Naive thymus-derived CD8-positive, alpha-beta T cell (primary cell): ENCODE measurements at regions not wholly inside any gene's neighbourhood (a gene's known extent, or its start where the extent isn't known, plus 50 kb on each side); places are given as distances from the start of the nearest gene placed in this dataset.
"Not testable (repeated sequence)": the region's sequence is repeated elsewhere in the genome, so short reads cannot be mapped to it uniquely, and the experiment has no call there.

Experiments used
- ATAC-seq, 2 donors: fragments of 150-1000 bp; cut with Tn5 transposase in 1 of 2; sonication (Bioruptor Pico), chemical (Tn5 transposase) in 1 of 2; 1 replicate in 1 of 2; 2 replicates in 1 of 2; pipeline ENCODE4 v1.10.0; 2021; ENCODE audit warnings: mild to moderate bottlenecking in 2 of 2, moderate library complexity in 2 of 2
- POLR2A ChIA-PET: fragments of 350-600 bp; sonication (Branson Sonifier 250); formaldehyde crosslinking; loops from one replicate; lab custom pipeline; 2021; ENCODE audit warnings: antibody characterized with exemption; lab: Charles Lee
- DNase-seq, 10 donors: peaks; one replicate each; pipeline versions ENCODE4 v3.0.0 to v3.0.0-alpha.2; 2020 to 2022
- H3K27ac Mint-ChIP-seq, 10 donors: one replicate each; pipeline ENCODE4 v1.8.0; 2020 to 2022; ENCODE audit warnings: mild to moderate bottlenecking in 10 of 10, mixed read lengths in 10 of 10, moderate library complexity in 4 of 10, inconsistent platforms in 1 of 10
- H3K27me3 Mint-ChIP-seq, 5 donors: one replicate each; pipeline ENCODE4 v1.8.0; 2021 to 2022; ENCODE audit warnings: mixed read lengths in 5 of 5
- H3K36me3 Mint-ChIP-seq, 3 donors: one replicate each; pipeline ENCODE4 v1.8.0; 2020 to 2022; ENCODE audit warnings: mixed read lengths in 3 of 3, mild to moderate bottlenecking in 2 of 3, inconsistent platforms in 1 of 3
- H3K4me1 Mint-ChIP-seq, 4 donors: one replicate each; pipeline ENCODE4 v1.8.0; 2021 to 2022; ENCODE audit warnings: mixed read lengths in 4 of 4
- H3K4me3 Mint-ChIP-seq, 10 donors: one replicate each; pipeline ENCODE4 v1.8.0; 2020 to 2022; ENCODE audit warnings: mild to moderate bottlenecking in 10 of 10, mixed read lengths in 10 of 10, moderate library complexity in 6 of 10, inconsistent platforms in 1 of 10
- H3K9me3 Mint-ChIP-seq, 9 donors: one replicate each; pipeline ENCODE4 v1.8.0; 2020 to 2022; ENCODE audit warnings: mixed read lengths in 9 of 9, mild to moderate bottlenecking in 3 of 9, inconsistent platforms in 1 of 9, moderate library complexity in 1 of 9

DNA sequence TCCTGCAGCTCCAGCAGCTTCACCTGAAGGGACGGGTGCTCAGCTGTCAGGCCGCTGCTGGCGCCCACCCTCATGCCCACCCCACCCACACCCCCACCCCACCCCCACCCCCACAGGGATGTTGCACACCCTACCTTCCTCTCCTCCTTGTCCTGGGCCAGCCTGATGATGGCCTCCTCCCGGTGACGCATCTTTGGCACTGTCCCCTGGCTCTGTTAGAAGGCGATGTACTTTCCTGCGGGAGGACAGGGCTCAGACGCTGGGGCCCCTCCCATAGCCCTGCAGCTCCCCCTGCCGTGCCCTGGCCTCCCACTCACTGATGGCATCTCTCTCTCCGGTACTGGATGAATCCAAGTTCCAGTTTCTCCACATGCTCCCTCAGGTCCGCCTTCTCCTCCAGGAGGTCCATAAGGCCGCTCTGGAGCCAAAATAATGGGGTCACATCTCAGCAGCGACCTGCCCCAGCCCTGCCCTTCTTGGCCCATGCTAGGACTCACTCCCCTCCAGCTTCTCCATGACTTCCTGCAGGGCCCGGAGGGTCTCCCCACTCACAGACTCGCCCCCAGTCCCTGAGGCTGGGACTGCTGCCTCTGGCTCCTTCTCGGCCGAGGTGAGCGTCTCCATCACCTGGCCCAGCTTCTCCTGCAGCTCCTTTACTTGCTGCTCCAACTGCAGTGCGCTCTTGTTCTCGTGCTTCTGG lies 55.2 kb downstream of the GOLGA8B start:
- H3K27me3 Mint-ChIP-seq, H3K27ac Mint-ChIP-seq, H3K4me1 Mint-ChIP-seq, ATAC-seq, H3K4me3 Mint-ChIP-seq, POLR2A ChIA-PET, H3K36me3 Mint-ChIP-seq, H3K9me3 Mint-ChIP-seq, DNase-seq: not testable (repeated sequence)

- H3K27ac Mint-ChIP-seq, H3K27me3 Mint-ChIP-seq, H3K4me3 Mint-ChIP-seq, H3K36me3 Mint-ChIP-seq, POLR2A ChIA-PET, H3K9me3 Mint-ChIP-seq, DNase-seq, H3K4me1 Mint-ChIP-seq, ATAC-seq: not testable (repeated sequence)
Observed at GRCh38 chr15:34527641-34528040, 55.8 kb downstream of the GOLGA8B start.

GRCh38 chr15:34523849-34524248 lies 59.6 kb downstream of the GOLGA8B start:
- H3K27me3 Mint-ChIP-seq, H3K27ac Mint-ChIP-seq, H3K36me3 Mint-ChIP-seq, H3K4me3 Mint-ChIP-seq, H3K9me3 Mint-ChIP-seq, H3K4me1 Mint-ChIP-seq, DNase-seq, ATAC-seq, POLR2A ChIA-PET: not testable (repeated sequence)

GRCh38 chr15:34522601-34523000 lies 60.9 kb downstream of the GOLGA8B start:
- H3K4me3 Mint-ChIP-seq, ATAC-seq, H3K9me3 Mint-ChIP-seq, H3K4me1 Mint-ChIP-seq, DNase-seq, H3K36me3 Mint-ChIP-seq, POLR2A ChIA-PET, H3K27me3 Mint-ChIP-seq, H3K27ac Mint-ChIP-seq: not testable (repeated sequence)

DNA sequence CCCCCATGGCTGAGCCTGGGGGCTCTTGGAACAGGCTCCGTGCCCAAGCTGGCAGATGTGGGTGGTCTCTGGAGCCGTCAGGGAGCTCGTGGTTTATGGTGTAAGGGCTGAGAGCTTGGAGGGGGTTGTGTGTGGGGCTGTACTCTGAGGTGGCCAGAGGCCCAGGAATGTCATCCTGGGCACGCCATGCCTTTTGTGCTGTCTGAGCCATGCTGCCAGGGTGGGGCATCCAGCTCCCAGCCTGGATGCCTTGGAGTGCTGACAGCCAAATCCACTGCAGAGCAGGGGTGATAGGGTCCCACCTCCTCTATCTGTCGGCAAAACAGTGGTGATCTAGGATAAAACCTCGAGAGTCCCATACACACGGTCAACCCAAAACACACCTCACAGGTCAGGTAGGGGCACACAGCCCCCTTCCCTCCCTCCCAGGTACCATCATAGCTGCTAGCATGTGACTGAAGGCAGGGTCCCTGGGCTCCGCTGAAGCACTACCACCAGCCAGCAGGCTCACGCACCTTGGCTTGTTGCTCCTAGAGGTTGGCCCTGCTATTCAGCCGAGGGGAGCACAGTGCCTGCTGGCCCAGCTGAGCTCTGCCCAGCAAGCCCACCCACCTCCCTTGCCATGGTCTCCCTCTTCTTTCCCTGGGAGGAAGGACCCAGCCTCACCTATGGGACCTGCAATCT lies 61.5 kb downstream of the GOLGA8B start:
- POLR2A ChIA-PET, H3K27ac Mint-ChIP-seq, H3K36me3 Mint-ChIP-seq, ATAC-seq, H3K4me1 Mint-ChIP-seq, DNase-seq, H3K4me3 Mint-ChIP-seq, H3K27me3 Mint-ChIP-seq, H3K9me3 Mint-ChIP-seq: not testable (repeated sequence)

GRCh38 chr15:34520566-34520965 lies 62.9 kb downstream of the GOLGA8B start:
- Mint-ChIP-seq H3K36me3 (no peaks in the 10 kb centered on the region), H3K4me1 (peaks cover 0 to 2% (median under 1%) of the 10 kb centered on the region in 4 donors), H3K27ac (no peak overlapping the region), H3K4me3 (no peak overlapping the region), H3K9me3 (no peaks in the 10 kb centered on the region), H3K27me3 (peaks cover 0 to 15% (median 6%) of the 10 kb centered on the region in 5 donors)
- POLR2A ChIA-PET: no interaction called here
- no peak for DNase-seq
- ATAC-seq: no peak

DNA sequence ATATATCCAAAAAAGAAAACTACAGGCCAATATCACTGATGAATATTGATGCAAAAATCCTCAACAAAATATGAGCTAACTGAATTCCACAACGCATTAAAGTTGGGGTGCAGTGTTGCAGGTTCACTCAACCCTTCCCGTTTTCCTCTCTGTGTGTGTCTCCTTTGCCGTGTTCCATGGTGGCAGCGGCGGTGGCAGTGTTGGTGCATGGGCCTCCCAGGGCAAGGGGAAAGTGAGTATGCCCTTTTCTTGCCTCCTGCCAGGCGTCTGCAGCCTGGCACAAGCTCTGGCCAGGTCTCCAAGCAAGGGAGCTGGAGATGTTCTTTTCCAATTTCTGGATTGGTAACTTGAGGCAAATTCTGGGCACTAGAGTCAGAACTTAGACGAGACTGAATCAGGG lies 63.4 kb downstream of the GOLGA8B start:
- POLR2A ChIA-PET, H3K4me3 Mint-ChIP-seq, ATAC-seq, DNase-seq, H3K9me3 Mint-ChIP-seq, H3K4me1 Mint-ChIP-seq, H3K36me3 Mint-ChIP-seq: not testable (repeated sequence)
- H3K27me3 Mint-ChIP-seq: peaks cover 0 to 20% (median 9%) of the 10 kb centered on the region in 5 donors
- peak overlapping the region in 1 of 10 donors; percentile 62 for H3K27ac Mint-ChIP-seq

DNA sequence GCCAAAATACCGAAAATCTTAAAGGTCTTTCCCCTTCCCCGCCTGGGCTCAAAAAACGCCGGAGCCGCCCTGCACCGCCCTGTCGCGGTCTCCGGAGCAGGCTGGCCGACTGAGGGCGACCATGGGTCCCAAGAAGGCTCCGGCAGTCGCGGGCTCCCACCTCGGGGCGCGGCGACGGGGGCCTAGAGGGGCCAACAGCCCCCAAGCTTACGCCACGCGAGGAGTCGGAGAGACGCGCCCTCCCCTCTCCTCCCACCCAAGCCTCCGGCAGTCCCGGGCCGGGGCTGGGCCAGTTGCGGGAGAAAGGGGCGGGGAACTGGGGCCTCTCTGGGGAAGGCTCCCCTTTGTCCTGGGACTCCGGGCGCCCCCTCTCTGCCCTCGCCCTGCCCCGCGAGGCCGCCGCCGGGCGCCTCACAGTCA lies 69.2 kb downstream of the GOLGA8B start:
- POLR2A ChIA-PET: interaction anchor here (1.5 kb wide), 1 partner anchor 69 kb away, joined by 3 read pairs; the partner anchor contains the start of gene GOLGA8B
- Mint-ChIP-seq H3K4me1 (peaks cover 5 to 27% (median 13%) of the 10 kb centered on the region in 4 donors), H3K27ac (peak overlapping the region in 1 of 10 donors; percentile 21), H3K4me3 (peak overlapping the region in 9 of 10 donors; percentile 61 to 92 (median 83)), H3K27me3 (peaks cover 19 to 66% (median 27%) of the 10 kb centered on the region in 5 donors), H3K36me3 (no peaks in the 10 kb centered on the region), H3K9me3 (peaks cover 0 to 3% (median 0%) of the 10 kb centered on the region in 9 donors)
- DNase-seq (peak in 1 of 10 donors; percentile 27), ATAC-seq (peak; percentile 61 to 66)

DNA sequence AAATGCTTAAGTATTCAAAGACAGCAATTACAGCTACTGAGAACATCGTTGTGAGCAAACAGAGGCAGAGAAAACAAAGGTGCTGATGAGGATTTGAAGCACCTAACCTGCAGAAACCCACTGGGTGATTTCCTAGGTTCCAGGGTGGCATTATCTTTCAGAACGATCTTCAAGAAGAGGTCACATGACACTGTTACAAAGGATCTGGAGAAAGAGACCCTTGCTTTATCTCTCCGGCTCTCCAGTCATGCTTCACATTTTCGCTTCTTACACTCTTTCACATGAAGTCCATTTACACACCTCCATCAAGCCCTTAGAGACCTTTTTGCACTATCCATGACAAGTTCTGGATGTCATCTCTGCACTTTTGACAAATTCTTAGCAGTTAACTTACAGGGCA lies 70.8 kb downstream of the GOLGA8B start:
- no peak for ATAC-seq
- Mint-ChIP-seq H3K27me3 (peaks cover 21 to 77% (median 27%) of the 10 kb centered on the region in 5 donors), H3K27ac (no peak overlapping the region), H3K9me3 (peaks cover 0 to 3% (median 0%) of the 10 kb centered on the region in 9 donors), H3K36me3 (no peaks in the 10 kb centered on the region), H3K4me3 (peak overlapping the region in 6 of 10 donors; percentile 68 to 87 (median 80)), H3K4me1 (peaks cover 5 to 27% (median 13%) of the 10 kb centered on the region in 4 donors)
- DNase-seq: no peak
- POLR2A ChIA-PET: no interaction called here

DNA sequence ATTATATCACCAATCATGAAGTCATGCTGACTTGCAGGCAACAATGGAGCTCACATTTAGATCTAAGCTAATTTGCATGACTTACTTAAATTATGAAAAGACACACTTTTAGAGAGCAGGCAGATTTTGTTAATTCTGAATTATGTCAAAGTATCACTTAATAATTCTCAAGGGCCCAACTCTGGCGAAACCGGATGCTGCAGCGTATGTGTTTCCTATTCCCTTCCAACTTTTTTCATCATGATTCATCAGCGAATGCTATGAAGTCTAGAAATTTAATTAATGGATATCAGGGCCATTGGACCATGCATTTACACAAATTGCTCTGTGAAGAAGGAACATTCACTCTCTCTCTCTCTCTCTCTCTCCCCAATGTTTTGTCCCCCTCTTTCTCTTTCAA lies 63.5 kb upstream of the GOLGA8A start:
- Mint-ChIP-seq H3K27me3 (peaks cover 20 to 45% (median 37%) of the 10 kb centered on the region in 5 donors), H3K4me3 (no peak overlapping the region), H3K4me1 (no peaks in the 10 kb centered on the region), H3K36me3 (peaks cover 0 to 2% (median 0%) of the 10 kb centered on the region in 3 donors), H3K9me3 (no peaks in the 10 kb centered on the region), H3K27ac (no peak overlapping the region)
- POLR2A ChIA-PET: no interaction called here
- DNase-seq (no peak), ATAC-seq (no peak)

GRCh38 chr15:34496207-34496995 lies 58.8 kb upstream of the GOLGA8A start:
- H3K27ac Mint-ChIP-seq: no peak overlapping the region
- POLR2A ChIA-PET: no interaction called here
- peaks cover 0 to 5% (median 5%) of the 10 kb centered on the region in 9 donors for H3K9me3 Mint-ChIP-seq
- peaks cover 31 to 60% (median 45%) of the 10 kb centered on the region in 5 donors for H3K27me3 Mint-ChIP-seq
- DNase-seq (no peak), ATAC-seq (peak in 1 of 2 donors; percentile 20)
- peaks cover 0 to 6% (median 5%) of the 10 kb centered on the region in 4 donors for H3K4me1 Mint-ChIP-seq
- H3K36me3 Mint-ChIP-seq: peaks cover 0 to 3% (median 2%) of the 10 kb centered on the region in 3 donors
- H3K4me3 Mint-ChIP-seq: peak overlapping the region in 4 of 10 donors; percentile 11 to 49 (median 38)

DNA sequence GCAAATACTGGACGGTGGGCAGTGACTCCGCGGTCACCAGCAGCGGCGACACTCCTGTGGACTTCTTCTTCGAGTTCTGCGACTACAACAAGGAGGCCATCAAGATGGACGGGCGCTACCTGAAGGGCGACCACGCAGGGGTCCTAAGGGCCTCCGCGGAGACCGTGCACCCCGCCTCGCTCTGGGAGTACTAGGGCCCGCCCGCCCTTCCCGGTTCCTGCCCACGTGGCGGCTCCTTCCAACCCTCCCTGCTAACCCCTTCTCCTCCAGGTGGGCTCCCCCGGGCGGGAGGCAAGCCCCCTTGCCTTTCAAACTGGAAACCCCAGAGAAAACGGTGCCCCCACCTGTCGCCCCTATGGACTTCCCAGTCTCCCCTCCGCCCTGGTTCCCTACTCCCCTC lies 58.1 kb upstream of the GOLGA8A start:
- H3K9me3 Mint-ChIP-seq: peaks cover 0 to 12% (median 12%) of the 10 kb centered on the region in 9 donors
- H3K27ac Mint-ChIP-seq, H3K4me1 Mint-ChIP-seq, DNase-seq, H3K36me3 Mint-ChIP-seq, ATAC-seq, POLR2A ChIA-PET: not testable (repeated sequence)
- H3K27me3 Mint-ChIP-seq: peaks cover 34 to 65% (median 51%) of the 10 kb centered on the region in 5 donors
- H3K4me3 Mint-ChIP-seq: peak overlapping the region in 7 of 10 donors; percentile 24 to 74 (median 44)
